Stimulated activated naive CD8-positive, alpha-beta T cell treated with anti-CD3 and anti-CD28 coated beads, Interleukin-15, amount 100 ng/mL, for 72 hours (primary cell): ENCODE measurements at regions not wholly inside any gene's neighbourhood (a gene's known extent, or its start where the extent isn't known, plus 50 kb on each side); places are given as distances from the start of the nearest gene placed in this dataset.
"Not testable (repeated sequence)": the region's sequence is repeated elsewhere in the genome, so short reads cannot be mapped to it uniquely, and the experiment has no call there.

Experiments used
- ATAC-seq: fragments of 150-1000 bp; cut with Tn5 transposase; 2 replicates; pipeline ENCODE4 v1.10.0; 2021; ENCODE audit warnings: mild to moderate bottlenecking, moderate library complexity
- DNase-seq, 2 donors: peaks; one replicate each; pipeline ENCODE4 v3.0.0; 2021 to 2022
- H3K27ac Mint-ChIP-seq, 2 donors: one replicate each; pipeline ENCODE4 v1.8.0; 2022; ENCODE audit warnings: mild to moderate bottlenecking in 2 of 2, mixed read lengths in 2 of 2, moderate library complexity in 2 of 2
- H3K27me3 Mint-ChIP-seq: one replicate; pipeline ENCODE4 v1.8.0; 2022; ENCODE audit warnings: mixed read lengths
- H3K4me1 Mint-ChIP-seq: one replicate; pipeline ENCODE4 v1.8.0; 2022; ENCODE audit warnings: mild to moderate bottlenecking, mixed read lengths
- H3K4me3 Mint-ChIP-seq, 2 donors: one replicate each; pipeline ENCODE4 v1.8.0; 2022; ENCODE audit warnings: mild to moderate bottlenecking in 2 of 2, mixed read lengths in 2 of 2, moderate library complexity in 1 of 2
- H3K9me3 Mint-ChIP-seq, 2 donors: one replicate each; pipeline ENCODE4 v1.8.0; 2022; ENCODE audit warnings: mixed read lengths in 2 of 2

GRCh38 chr3:35070088-35070487, 569.2 kb upstream of the ARPP21 start:
- Mint-ChIP-seq H3K9me3 (peaks cover 0 to 10% of the 10 kb centered on the region in 2 donors), H3K27me3 (no peaks in the 10 kb centered on the region), H3K27ac (no peak overlapping the region), H3K4me3 (no peak overlapping the region), H3K4me1 (no peaks in the 10 kb centered on the region)
- DNase-seq: no peak
- ATAC-seq: no peak

- no peak overlapping the region for H3K4me3 Mint-ChIP-seq
- DNase-seq (no peak), ATAC-seq (no peak)
- H3K9me3 Mint-ChIP-seq: peaks cover 0 to 10% of the 10 kb centered on the region in 2 donors
- H3K27ac Mint-ChIP-seq: no peak overlapping the region
- H3K27me3 Mint-ChIP-seq: no peaks in the 10 kb centered on the region
- H3K4me1 Mint-ChIP-seq: no peaks in the 10 kb centered on the region
Measured at GRCh38 chr3:35071772-35072171, 567.6 kb upstream of the ARPP21 start.

GRCh38 chr3:35078780-35079179, 560.5 kb upstream of the ARPP21 start:
- Mint-ChIP-seq H3K9me3 (no peaks in the 10 kb centered on the region), H3K4me1 (no peaks in the 10 kb centered on the region), H3K27ac (no peak overlapping the region), H3K4me3 (no peak overlapping the region), H3K27me3 (no peaks in the 10 kb centered on the region)
- no peak for ATAC-seq
- no peak for DNase-seq

GRCh38 chr3:35079403-35079802, 559.9 kb upstream of the ARPP21 start:
- ATAC-seq (no peak), DNase-seq (no peak)
- H3K27me3 Mint-ChIP-seq: no peaks in the 10 kb centered on the region
- H3K4me1 Mint-ChIP-seq: no peaks in the 10 kb centered on the region
- no peak overlapping the region for H3K27ac Mint-ChIP-seq
- H3K4me3 Mint-ChIP-seq: no peak overlapping the region
- H3K9me3 Mint-ChIP-seq: no peaks in the 10 kb centered on the region

- no peaks in the 10 kb centered on the region for H3K4me1 Mint-ChIP-seq
- ATAC-seq: no peak
- DNase-seq: no peak
- no peaks in the 10 kb centered on the region for H3K9me3 Mint-ChIP-seq
- H3K27me3 Mint-ChIP-seq: no peaks in the 10 kb centered on the region
- H3K4me3 Mint-ChIP-seq: no peak overlapping the region
- H3K27ac Mint-ChIP-seq: no peak overlapping the region
Measured at GRCh38 chr3:35081899-35082298, 557.4 kb upstream of the ARPP21 start.

- H3K4me1 Mint-ChIP-seq: no peaks in the 10 kb centered on the region
- H3K9me3 Mint-ChIP-seq: peaks cover 10 to 16% of the 10 kb centered on the region in 2 donors
- ATAC-seq (no peak), DNase-seq (no peak)
- no peaks in the 10 kb centered on the region for H3K27me3 Mint-ChIP-seq
- H3K27ac Mint-ChIP-seq: no peak overlapping the region
- H3K4me3 Mint-ChIP-seq: no peak overlapping the region
Measured at GRCh38 chr3:35088943-35089342, 550.4 kb upstream of the ARPP21 start.

- Mint-ChIP-seq H3K27me3 (no peaks in the 10 kb centered on the region), H3K27ac (no peak overlapping the region), H3K4me3 (no peak overlapping the region), H3K9me3 (peaks cover 5 to 6% of the 10 kb centered on the region in 2 donors), H3K4me1 (no peaks in the 10 kb centered on the region)
- DNase-seq: no peak
- ATAC-seq: no peak
Measured at GRCh38 chr3:35114686-35115085, 524.6 kb upstream of the ARPP21 start.

GRCh38 chr3:35120026-35120425, 519.3 kb upstream of the ARPP21 start:
- H3K4me3 Mint-ChIP-seq: no peak overlapping the region
- H3K4me1 Mint-ChIP-seq: no peaks in the 10 kb centered on the region
- no peak overlapping the region for H3K27ac Mint-ChIP-seq
- no peak for DNase-seq
- H3K27me3 Mint-ChIP-seq: no peaks in the 10 kb centered on the region
- ATAC-seq: no peak
- peaks cover 5 to 6% of the 10 kb centered on the region in 2 donors for H3K9me3 Mint-ChIP-seq

- peaks cover 3 to 12% of the 10 kb centered on the region in 2 donors for H3K9me3 Mint-ChIP-seq
- DNase-seq (no peak), ATAC-seq (no peak)
- no peaks in the 10 kb centered on the region for H3K27me3 Mint-ChIP-seq
- H3K27ac Mint-ChIP-seq: no peak overlapping the region
- H3K4me1 Mint-ChIP-seq: no peaks in the 10 kb centered on the region
- no peak overlapping the region for H3K4me3 Mint-ChIP-seq
Measured at GRCh38 chr3:35137612-35138011, 501.7 kb upstream of the ARPP21 start.

GRCh38 chr3:35141406-35141805, 497.9 kb upstream of the ARPP21 start:
- no peak overlapping the region for H3K4me3 Mint-ChIP-seq
- peaks cover 0 to 14% of the 10 kb centered on the region in 2 donors for H3K9me3 Mint-ChIP-seq
- no peaks in the 10 kb centered on the region for H3K4me1 Mint-ChIP-seq
- DNase-seq: no peak
- no peak for ATAC-seq
- no peak overlapping the region for H3K27ac Mint-ChIP-seq
- H3K27me3 Mint-ChIP-seq: no peaks in the 10 kb centered on the region

- Mint-ChIP-seq H3K9me3 (peaks cover 0 to 21% of the 10 kb centered on the region in 2 donors), H3K4me1 (no peaks in the 10 kb centered on the region), H3K27ac (no peak overlapping the region), H3K27me3 (no peaks in the 10 kb centered on the region), H3K4me3 (no peak overlapping the region)
- ATAC-seq: no peak
- DNase-seq: no peak
Measured at GRCh38 chr3:35144011-35144410, 495.3 kb upstream of the ARPP21 start.

- not testable (repeated sequence) for H3K4me1 Mint-ChIP-seq, H3K27me3 Mint-ChIP-seq, ATAC-seq, H3K4me3 Mint-ChIP-seq, DNase-seq, H3K27ac Mint-ChIP-seq
- H3K9me3 Mint-ChIP-seq: peaks cover 0 to 14% of the 10 kb centered on the region in 2 donors
Measured at GRCh38 chr3:35146256-35147035, 492.9 kb upstream of the ARPP21 start.

- no peaks in the 10 kb centered on the region for H3K4me1 Mint-ChIP-seq
- DNase-seq (no peak), ATAC-seq (no peak)
- no peak overlapping the region for H3K4me3 Mint-ChIP-seq
- H3K9me3 Mint-ChIP-seq: peaks cover 12 to 25% of the 10 kb centered on the region in 2 donors
- no peak overlapping the region for H3K27ac Mint-ChIP-seq
- no peaks in the 10 kb centered on the region for H3K27me3 Mint-ChIP-seq
Measured at GRCh38 chr3:35183927-35184675, 455.2 kb upstream of the ARPP21 start.

- H3K4me3 Mint-ChIP-seq: no peak overlapping the region
Measured at GRCh38 chr3:35184775-35185174, 454.6 kb upstream of the ARPP21 start.

GRCh38 chr3:35187908-35188307, 451.4 kb upstream of the ARPP21 start:
- no peak for ATAC-seq
- Mint-ChIP-seq H3K9me3 (peaks cover 4 to 13% of the 10 kb centered on the region in 2 donors), H3K4me3 (no peak overlapping the region), H3K27ac (no peak overlapping the region), H3K27me3 (no peaks in the 10 kb centered on the region), H3K4me1 (no peaks in the 10 kb centered on the region)
- no peak for DNase-seq

More at GRCh38 chr3:35184775-35185174, 454.6 kb upstream of the ARPP21 start:
- peaks cover 12 to 25% of the 10 kb centered on the region in 2 donors for H3K9me3 Mint-ChIP-seq
- H3K27ac Mint-ChIP-seq: no peak overlapping the region
- no peaks in the 10 kb centered on the region for H3K27me3 Mint-ChIP-seq
- ATAC-seq (no peak), DNase-seq (no peak)
- H3K4me1 Mint-ChIP-seq: no peaks in the 10 kb centered on the region

- Mint-ChIP-seq H3K4me3 (no peak overlapping the region), H3K4me1 (no peaks in the 10 kb centered on the region), H3K27ac (no peak overlapping the region), H3K9me3 (no peaks in the 10 kb centered on the region), H3K27me3 (no peaks in the 10 kb centered on the region)
- DNase-seq: no peak
- ATAC-seq: no peak
Measured at GRCh38 chr3:35194666-35195065, 444.7 kb upstream of the ARPP21 start.
